ENCODE measurements at regions not wholly inside any gene's neighbourhood (a gene's known extent, or its start where the extent isn't known, plus 50 kb on each side); places are given as distances from the start of the nearest gene placed in this dataset.

DNA sequence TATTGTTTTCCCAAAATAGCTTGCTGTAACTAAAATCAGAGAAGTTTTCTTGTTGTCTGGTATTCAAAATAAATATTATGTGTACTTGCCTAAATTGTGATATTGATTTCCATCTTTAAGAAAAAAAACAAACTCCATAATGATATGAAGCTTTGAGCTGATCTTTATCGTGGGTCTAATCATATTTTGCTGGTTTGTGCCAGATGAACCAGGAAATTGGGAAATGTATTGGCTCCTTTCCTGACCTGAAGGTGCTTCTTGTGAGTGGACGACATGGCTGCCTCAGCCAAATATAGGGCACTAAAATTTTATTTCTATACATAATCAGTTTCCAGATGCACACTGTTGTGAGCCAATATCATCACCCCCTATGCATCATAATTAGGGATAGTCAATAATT, 113.3 kb downstream of the DIPK2A start:
- DNase-seq: no peak

DNA sequence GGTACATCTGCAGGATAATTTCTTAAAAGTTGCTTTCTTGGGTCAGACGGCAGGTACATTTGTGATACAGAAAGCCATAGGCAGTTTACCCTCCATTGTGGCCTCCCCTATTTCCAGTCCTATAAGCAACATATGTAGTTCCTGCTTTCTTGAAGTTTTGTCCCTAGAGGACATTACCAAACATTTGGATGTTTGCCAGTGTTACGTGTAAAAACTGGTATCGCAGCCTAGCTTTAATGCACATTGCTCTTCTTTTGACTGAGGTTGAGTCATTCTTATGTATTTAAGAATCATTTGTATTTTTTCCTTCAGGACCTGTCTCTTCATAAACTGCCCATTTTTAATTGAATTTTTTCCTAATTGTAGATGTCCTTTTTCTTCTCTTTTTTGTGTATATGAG, 114.3 kb downstream of the DIPK2A start:
- no peak for DNase-seq

DNA sequence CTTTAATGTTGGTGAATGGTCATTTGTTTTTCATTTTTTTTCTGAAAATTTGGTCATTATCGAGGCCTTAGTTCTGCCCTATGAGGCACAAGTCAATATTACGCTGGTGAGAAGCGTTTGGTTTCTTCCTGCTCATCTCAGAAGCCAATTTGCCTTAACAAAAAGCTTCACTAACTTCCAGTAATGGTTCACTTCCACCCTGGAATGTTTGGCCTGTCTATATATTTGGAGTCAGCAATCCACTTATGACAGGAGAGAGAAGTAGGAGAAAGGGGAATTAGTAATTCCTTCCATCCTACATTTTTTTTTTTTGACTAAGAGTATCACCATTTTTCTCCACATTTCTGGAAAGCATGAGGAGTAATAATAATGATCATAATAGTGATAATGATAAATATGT, 124.4 kb downstream of the DIPK2A start:
- DNase-seq: no peak

DNA sequence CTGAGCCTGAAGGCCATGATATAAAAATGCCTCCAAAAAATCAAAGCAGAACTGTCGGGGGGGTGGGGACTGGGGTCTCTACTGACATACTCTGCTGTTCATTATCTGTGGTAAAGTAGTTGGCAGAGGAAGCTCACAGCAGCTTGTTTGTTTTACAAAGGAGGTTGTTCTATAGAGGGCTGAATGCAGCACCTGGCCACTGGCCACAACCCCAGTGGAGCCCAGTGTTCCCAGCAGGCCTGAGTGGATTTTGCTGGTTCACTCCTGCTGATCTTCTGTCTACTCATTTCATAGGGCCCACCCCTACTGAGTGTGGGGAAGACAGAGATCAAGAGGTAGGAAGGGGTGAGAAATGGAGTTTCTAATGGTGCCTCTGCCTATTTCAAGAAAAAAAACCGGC, 125.5 kb downstream of the DIPK2A start:
- DNase-seq: no peak

DNA sequence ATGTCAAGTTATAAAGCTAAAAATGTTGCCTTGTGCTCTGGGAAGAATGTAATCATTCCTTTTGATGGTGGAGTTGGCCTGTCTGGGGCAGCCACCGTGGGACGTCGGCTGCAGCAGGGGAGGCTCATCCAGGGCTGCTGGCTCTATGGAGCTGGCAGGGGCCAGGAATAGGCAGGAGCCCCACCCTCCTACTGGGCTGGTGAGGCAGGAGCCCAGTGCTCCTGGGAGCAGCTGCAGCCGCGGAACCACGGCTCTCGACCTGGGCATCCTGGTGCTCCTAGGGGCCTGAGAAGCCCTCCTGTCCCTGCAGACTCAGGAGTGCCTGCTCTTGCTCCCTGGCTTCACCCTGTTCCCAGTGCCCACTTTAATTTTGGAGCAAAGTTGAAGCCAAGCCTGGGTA, 127.1 kb downstream of the DIPK2A start:
- no peak for DNase-seq

DNA sequence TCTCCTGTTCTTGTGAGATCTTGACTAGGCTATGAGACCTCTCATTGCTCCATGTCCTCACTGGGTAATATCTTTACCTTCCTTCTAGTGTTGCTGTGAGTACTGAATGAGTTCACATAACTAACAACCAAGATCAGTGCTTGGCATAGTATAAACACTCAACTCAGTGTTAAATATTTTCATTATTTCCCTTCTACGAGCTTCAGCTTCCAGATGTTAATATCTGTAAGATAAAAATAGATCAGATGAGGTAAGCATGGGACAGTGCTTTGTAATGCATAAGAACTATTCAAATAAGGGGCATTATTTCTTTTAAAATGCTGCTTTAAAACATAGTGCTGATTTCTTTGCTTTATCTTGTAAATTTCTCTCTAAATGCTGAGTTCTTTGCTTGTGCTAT, 130.8 kb downstream of the DIPK2A start:
- no peak for DNase-seq

DNA sequence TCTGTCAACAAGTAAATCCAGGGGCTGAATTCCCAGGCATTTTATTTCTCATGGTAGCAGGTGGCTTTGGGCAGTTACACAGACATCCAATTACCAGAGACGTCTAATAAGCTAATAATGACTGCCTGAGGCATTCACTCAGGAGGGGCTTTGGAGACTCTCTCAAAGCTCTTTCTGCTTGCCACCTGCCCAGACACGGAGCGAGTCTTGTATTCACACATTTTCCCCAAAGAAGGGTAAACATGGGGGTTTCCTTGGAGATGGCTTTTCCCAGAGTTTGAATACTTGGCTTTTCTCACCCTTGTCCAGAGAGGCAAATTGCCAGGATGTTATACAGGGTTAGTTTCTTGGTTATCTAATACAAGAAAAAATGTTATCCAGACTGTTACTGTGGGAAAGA, 132.6 kb downstream of the DIPK2A start:
- DNase-seq: no peak

DNA sequence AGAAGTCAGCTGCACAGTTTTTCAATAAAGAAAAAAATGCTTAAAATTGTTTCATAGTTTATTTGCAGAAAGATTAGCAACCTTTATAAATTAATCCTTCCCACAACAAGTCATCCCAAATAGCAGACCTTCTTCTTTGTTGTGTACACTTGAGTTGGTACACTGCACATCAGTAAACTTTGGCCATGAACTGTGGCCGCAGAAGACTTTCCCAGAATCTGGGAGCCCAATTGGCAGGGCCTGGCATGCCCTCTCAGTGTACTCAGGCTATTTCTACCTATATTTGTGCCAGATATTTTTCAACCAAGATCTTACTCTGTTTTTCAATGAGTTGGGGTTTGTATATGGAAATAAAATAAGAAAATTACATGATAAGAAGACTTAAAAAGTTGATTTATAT, 133.1 kb downstream of the DIPK2A start:
- no peak for DNase-seq

DNA sequence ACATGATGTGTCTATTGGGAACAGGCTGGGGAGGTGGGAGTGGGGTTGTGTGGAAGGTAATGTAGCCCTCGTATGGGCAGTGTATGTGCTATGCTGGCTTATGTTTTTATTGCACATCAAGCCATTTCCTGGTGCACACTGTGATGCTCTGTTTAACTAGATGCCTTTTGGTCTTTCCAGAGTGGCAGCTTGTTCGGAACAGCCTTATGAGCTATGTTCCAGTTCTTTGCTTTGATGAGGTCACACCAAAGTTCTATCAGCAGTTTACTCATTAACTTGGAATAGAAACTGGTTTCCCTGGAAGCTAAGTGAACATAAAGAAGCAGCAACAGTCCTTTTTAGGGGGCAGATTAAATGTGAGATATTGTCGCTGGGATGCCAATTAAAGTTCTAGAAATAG, 133.9 kb downstream of the DIPK2A start:
- no peak for DNase-seq

DNA sequence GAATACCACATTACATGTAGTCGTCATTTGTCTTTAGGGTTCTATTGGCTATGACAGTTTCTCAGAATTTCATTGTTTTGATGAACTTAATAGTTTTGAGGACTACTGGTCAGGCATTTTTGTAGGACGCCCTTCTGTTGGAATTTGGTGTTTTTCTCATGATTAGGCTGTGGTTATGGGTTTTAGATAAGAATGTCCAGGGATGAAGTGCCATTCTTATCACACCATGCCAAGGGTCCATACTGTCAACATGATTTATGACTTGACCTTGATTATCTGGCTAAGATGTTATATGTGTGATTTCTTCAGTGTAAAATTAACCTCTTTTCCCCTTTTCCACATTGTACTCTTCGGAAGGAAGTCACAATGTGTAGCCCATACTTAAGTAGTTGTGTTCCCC, 135.3 kb downstream of the DIPK2A start:
- DNase-seq: no peak

DNA sequence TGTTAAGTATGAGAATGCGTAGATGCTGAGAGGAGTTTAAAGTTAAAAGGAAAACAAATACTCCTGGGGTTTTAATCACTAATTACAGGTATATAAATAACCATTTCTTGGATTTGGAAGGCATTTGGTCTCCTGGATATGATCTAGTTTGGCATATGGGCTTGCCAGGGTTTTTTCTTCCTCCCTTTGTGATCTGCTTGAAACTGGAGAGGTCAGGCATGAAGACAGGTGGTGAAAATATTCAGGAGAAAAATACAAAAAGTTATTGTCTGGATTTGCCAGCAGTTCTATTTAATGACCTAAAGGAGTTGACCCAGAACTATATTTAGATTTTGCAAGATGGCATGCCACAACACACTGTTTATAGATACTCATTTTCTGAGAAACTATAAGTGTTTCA, 136.3 kb downstream of the DIPK2A start:
- no peak for DNase-seq

DNA sequence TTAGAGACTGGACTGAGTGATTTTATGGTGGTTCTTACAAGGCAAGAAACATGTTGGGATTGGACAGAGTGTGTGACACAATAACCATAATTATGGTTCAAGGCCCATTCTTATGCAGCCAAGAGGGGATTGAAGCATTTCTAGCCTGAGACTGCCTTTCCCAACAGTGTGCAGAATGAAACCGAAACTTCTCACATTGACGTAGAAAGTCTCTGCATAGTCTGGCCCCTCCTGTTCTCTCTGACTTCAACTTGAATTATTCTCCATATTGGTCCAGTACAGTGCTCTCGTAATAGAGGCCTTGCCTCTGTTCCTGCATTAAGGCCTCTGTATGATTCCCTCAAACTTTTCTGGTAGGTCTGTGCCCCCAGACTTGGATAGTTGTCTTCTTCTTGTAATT, 138.3 kb downstream of the DIPK2A start:
- no peak for DNase-seq

DNA sequence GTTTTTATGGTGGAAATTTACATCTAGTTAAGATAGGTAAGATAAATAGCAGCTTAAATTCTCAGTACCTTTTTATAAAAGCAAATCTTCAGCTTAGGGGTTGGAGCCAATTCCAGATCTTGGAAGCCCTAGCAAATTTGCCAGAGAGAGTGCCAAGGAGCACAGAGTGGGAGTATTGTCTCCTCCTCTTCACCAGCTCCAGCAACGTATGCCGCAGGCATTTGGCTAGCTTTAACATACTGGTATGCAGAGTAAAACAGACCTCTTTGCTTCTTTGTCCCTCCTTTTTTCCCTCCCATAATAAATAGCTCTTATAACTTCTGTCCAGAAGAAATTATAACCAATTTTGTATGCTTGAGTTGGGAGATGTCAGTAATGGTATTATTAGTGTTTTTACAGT, 140.4 kb downstream of the DIPK2A start:
- no peak for DNase-seq

DNA sequence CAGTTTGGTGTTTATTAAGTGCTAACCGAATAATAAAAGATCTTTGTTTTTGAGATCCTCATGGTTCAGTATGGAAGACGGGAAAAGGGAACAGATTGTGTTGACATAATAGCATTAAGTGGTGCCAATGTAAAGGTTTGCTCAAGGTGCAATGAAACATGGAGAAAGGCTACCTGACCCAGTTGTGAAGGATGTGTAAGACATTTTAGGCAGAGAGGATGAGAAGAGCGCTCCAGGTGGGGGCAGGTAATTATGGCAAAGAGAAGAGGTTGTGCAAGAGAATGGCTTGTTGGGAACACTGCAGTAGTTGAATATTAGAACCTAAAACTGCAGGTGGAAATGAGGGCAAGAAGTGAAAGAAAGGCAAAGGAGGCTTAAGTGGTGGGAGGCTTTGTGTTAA, 140.8 kb downstream of the DIPK2A start:
- no peak for DNase-seq

DNA sequence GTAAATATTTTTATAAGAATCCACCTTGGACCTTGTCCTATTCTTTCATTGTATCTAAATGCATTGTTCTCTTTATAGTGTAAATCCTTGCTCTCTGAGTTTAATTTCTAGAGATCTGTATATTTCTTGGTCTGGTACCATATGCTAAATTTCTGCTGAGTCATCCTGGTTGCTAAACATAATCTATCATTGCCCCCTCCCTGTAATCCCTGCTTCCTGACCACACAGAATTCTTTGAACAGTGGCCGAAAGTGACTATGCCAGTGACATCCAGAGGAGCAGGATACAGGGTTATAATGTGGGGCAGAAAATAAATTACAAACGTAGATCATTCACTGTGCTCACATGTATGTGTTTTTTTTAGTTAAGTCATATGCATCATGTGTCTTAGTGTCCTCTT, 143.1 kb downstream of the DIPK2A start:
- no peak for DNase-seq

DNA sequence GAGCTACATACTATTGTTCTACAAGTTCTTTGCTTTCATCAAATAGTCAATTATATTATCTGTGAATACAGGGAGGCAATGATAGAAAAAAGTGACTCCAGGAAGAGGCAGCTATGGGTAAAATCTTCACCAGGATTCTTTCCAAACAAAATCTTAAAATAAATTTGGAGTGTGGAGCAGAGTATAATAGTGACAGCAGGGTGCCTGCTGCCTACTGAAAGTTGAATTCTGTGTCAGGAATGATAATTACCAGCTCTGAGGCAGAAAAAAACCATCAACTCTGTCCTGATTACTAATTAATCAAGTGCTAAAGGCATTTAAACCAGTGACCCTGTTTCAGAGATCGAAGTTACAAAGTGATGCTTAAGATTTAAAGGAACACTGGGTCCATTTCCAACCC, 148.0 kb downstream of the DIPK2A start:
- no peak for DNase-seq

DNA sequence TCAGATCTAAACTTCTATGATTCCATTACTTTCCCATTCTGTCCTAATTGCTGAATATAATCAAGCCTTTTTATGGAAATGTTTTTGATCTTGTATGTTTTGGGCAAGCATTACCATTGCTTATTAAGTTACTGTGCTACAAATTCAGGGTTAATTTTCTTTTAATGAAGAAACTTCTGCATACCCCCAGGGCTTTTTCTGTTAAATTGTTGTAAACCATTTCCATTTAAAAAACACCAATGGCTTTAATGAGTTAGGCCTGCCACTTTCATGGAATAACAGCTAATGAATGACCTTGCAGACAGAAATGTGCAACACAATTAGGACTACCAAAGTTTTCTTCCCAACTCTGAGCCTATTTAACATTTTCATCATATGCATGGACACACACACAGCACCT, 150.0 kb downstream of the DIPK2A start:
- no peak for DNase-seq

DNA sequence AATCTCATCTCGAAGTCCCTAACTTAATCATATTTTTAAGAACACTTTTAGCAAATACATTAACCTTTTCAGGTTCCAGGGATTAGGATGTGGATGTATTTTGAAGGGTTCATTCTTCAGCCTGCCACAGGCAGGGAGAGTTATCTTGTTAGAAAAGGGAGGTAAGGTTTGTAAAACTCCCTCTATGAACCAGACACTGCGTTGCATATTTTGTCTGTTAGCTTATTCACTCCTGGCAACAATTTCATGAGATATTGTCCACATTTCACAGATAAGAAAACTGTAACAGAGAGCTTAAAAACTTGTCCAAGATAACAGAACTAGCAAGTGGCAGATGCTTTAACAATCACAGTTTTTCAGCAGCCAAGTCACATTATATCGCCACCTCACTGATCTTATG, 155.4 kb downstream of the DIPK2A start:
- no peak for DNase-seq

DNA sequence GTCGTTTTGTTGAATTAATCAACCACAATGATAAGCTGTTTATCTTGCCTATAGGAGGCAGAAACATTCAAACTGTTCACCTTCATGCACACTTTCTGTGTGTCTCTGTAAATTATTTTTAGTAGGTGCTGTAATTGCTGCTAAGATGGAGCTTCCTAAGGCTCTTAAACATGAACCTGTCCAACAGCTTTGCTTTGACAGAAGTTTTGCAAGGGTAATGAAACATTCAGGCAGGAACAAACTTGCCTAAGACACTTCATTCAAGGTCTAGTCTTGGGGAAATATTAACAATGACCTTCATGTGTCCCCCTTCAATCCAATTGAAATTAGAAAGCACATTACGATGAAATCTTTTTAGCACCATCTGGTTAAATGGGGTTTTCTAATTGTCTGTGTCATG, 156.1 kb downstream of the DIPK2A start:
- DNase-seq: no peak

DNA sequence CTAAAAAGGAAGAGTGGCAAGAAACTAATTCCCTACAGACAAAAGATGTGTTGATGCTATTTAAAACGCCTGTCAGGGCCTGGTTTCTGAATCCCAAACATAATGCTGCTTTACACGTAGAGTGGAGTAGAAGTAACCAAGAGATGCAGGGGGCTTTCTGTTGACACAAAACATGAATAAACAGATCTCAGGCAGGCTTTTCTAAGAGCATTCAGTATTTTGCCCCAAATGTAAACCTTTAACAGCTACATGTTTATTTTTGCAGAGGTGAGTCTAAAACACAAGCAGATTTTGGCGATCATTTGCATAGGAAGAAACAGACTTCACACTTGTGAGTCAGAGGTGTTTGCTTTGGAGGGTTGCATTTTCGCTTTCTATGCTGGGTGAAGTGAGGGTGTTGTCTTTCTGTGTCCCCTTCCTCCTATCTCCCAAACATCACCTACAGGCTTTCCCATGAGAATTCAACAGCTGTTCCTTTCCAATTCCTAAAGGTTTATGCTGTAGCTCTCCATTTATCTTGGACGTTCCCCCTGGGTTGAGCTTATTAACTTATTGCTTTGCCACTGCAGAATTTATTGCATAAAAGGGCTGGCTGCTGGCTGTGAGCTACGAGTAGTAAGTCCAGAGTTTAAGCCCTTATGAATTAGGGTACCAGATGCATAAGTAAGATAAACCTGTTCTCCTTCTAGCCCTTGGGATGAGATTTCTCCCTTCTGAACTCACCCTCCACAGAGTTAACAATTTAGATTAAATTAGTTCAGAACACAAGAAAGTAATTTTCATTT, 156.7 kb downstream of the DIPK2A start:
- DNase-seq: no peak

DNA sequence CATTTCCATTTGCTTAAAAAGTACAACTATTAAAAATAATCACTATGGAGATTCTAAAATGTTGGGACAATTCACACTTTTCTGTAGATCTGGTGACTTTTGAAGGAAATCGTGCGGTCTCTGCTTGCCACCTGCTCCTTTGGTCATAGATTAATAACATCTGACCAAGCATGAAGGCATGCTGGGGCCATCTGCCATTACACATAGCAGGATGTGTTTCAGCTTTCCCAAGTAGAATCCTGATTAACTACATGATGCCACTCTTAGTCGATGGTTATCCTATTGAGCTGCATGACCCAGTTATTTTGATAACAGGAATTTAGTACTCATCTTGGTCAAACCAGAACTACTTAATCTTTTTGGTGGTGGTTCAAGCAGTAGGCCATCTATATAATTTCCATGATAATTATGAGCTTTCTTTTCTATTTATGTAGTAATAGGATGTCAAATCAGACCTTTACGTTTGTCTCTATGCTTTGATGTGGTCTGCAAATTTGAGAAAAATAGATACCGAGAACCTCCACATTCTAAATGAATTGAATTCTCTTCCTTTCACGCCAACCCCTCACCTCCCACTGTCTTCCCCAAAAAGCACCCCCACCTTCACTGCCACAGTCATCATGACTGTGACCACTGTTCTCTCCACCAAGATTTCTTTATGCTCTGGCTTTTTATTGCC, 158.1 kb downstream of the DIPK2A start:
- no peak for DNase-seq

DNA sequence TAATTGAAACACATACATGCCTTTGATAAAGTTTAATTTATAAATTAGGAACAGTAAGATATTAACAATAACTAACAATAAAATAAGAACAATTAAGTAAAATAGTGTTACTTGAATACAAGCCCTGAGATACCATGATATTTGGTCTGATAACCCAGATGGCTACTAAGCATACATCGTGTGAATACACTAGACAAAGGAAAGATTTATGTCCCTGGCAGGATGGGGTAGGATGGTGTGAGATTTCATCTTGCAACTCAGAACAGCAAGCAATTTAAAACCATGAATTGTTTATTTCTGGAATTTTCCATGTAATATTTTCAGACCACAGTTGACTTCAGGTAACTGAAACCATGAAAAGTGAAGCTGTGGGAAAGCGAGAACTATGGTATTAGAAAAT, 169.5 kb downstream of the DIPK2A start:
- DNase-seq: no peak

DNA sequence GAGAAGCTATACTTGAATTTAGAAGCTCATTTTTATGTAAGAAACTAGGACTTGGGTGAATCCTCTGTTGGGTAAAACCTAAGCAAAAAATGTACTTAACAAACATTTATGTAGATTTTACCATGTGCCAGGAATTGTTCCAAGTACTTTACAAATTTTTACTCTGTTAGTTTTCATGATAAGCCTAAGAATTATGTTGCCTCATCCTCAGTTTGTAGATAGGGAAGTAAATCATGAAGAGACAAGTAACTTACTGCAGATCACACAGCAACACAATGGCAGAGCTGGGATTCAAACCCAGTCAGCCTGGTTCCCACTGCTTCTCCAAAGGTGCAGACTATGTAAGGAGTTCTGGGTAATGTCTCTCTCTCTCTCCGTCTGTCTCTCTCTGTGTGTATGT, 169.9 kb downstream of the DIPK2A start:
- DNase-seq: no peak

DNA sequence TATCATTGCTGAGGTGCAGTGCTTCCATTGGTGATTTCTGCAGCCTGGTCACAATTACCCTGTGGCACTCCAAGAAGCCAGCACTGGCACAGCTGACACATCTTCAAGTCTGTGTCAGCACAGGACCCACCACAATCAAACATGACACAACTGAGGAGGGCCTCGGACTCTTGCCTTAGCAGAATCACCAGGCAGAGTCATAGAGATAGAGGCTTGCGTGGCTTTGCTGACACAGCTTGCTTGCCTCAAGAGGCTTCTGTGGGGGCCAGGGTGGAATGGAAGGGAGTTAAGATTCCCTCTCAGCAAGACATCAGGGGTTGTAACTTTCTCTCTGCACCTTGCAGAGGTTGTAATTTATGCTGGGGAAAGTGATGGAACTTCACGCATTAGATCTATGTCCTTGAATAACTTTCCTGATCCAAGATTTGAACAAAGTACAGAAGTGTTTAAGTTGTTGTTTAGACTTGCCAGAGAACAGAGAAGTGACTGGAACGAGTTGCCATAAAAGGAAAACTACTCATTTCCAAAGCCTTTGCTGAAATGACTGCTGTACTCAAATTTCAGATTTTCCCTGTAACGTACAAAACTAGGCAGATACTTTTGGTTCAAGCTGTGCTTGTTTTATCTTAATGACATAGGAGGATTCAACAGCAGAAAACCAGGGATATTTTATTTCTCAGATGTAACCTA, 170.7 kb downstream of the DIPK2A start:
- DNase-seq: no peak

Measured in activated gamma-delta T cell (primary cell).